HG03521 (cell line): ENCODE measurements at regions not wholly inside any gene's neighbourhood (a gene's known extent, or its start where the extent isn't known, plus 50 kb on each side); places are given as distances from the start of the nearest gene placed in this dataset.
"Not testable (repeated sequence)": the region's sequence is repeated elsewhere in the genome, so short reads cannot be mapped to it uniquely, and the experiment has no call there.

Experiments
- ATAC-seq: cut with Tn5 transposase; IDR thresholded peaks from one replicate; pipeline ENCODE4 v1.9.1; 2021; ENCODE audit warnings: mild to moderate bottlenecking, moderate library complexity; ENCODE audit not compliant: unreplicated experiment

- ATAC-seq, result no peak
These were observed 98.1 kb downstream of the NEDD1 start for GRCh38 chr12:97005174-97005573.

- ATAC-seq, result no peak
These were observed 98.6 kb downstream of the NEDD1 start for GRCh38 chr12:97005646-97006045.

GRCh38 chr12:97006585-97006984, 99.5 kb downstream of the NEDD1 start:
- no peak for ATAC-seq

GRCh38 chr12:97016163-97016562, 109.1 kb downstream of the NEDD1 start:
- no peak for ATAC-seq

- no peak for ATAC-seq
These were observed 110.2 kb downstream of the NEDD1 start for GRCh38 chr12:97017213-97017612.

GRCh38 chr12:97022536-97023230, 115.6 kb downstream of the NEDD1 start:
- no peak for ATAC-seq

DNA sequence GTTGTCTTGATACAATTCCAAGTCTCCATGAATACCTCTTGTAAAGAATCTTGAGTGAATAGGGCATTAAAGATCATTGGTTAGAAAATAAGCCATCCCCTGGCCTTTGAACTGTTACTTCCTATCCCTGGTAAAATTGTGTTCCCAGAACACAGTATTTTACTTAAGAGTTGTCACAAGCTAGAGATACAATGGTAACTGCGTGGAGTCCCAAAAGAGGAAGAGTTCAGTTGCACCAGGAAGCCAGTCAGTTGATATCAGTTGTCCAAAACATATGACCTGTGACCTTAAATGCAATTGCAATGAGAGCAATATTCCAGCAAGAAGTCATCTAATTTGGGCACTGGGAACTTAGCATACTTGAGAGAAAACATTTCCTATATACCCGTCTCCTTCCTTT, 117.3 kb downstream of the NEDD1 start:
- no peak for ATAC-seq

- ATAC-seq, result no peak
These were observed 119.8 kb downstream of the NEDD1 start for GRCh38 chr12:97026901-97027300.

- ATAC-seq, result no peak
These were observed 120.4 kb downstream of the NEDD1 start for GRCh38 chr12:97027482-97027881.

- no peak for ATAC-seq
These were observed 131.1 kb downstream of the NEDD1 start for GRCh38 chr12:97038131-97038530.

DNA sequence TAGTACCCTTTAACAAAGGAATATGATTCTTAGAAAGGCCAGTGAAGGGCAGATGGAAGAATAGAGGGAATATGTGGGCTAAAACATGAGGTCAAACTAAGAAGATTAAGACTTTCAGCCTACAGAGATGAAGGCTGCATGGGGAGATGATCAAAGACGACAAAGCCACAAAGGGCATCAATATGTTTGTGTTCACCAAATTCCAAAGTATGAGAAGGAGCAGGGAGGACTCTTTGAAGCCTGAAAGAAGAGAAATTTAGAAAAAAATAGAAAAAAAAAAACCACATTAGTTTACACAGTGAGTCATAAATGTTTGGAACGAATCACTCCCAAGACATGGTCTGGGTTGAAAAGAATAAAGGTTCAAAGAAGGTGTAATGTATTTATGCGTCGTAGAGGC, 131.8 kb downstream of the NEDD1 start:
- ATAC-seq, result no peak

DNA sequence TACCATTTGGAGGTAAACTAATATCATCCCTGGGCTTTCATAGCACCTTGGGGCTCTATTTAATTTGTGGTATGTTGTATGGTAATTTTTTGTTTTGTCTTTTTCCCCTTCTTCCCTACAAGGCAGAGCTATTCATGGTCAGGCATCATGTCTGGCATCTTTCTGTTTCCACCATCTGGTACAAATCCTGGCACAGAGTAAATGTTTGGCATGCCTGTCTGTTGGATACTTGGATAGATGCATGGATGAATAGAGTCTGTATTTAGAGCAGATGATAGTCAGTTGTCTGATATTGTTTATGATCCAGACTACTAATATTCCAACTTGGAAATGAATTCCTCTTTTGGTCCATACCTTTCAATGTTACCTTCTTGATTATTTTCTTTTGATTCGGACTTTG, 139.8 kb downstream of the NEDD1 start:
- no peak for ATAC-seq

GRCh38 chr12:97047361-97047760, 140.3 kb downstream of the NEDD1 start:
- ATAC-seq, result no peak

DNA sequence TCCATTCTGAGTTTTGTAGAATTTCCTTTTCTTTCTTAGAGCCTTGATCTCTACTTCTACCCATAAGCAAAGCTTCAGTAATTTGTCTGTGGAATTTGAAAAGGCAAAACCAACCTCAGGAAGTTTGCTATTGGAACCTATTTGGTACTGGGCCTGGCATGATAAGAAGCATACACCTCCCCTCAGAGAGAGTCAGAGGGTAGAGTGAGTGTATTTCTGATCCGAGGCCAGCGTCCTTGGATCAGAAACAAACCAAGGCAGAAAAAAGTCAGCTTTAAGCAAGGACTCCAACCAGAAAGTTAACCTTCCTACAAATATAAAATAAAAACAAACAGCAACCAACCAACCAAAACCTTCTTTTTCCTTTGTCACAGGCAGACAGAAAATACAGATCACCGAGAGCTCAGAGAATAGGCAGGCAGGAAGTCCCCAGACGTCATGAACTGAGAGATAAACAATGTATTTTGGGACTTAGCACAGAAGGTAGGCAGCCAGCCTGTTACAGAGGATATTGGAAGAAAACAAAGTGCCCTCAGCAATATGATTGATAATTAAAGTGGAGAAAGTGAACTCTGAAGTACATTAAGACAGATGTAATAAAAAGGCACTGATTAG, 141.5 kb downstream of the NEDD1 start:
- ATAC-seq, result no peak

DNA sequence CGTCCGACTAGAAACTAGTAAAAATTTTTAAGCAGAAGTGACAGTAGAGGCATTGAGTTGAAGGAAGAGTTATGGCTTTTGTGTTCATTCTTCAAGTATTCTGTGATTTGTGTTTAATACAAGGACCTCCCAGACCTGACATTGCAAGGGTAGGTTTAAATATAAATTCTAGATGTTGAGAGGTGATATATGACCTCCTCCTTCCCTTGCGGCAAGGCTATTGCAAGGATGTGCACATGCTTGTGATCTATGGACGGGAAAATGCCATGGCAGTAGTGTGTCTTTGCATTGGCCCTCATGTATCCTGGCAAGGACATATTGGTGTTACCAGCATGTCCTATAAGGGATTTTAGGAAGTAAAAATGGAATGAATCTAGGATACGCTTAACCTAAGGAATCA, 143.5 kb downstream of the NEDD1 start:
- ATAC-seq, result no peak

DNA sequence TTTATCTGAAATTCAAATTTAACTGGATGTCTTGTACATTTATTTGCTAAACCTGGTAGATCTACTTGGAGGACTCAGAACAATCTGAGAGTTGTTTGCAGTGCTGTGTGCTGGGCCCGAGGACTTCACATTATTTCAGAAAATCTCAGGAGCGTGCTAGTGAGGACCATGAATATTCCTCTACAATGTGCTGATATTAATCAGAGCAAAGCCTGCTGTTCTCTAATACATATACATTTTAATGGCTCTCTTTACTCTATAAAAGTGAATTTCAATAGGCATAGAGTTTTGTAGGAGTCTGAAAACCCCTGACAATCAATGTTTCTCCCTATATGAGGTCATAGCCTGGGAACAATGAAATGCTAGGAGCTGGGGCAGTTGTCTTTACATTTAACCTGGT, 144.3 kb downstream of the NEDD1 start:
- no peak for ATAC-seq

DNA sequence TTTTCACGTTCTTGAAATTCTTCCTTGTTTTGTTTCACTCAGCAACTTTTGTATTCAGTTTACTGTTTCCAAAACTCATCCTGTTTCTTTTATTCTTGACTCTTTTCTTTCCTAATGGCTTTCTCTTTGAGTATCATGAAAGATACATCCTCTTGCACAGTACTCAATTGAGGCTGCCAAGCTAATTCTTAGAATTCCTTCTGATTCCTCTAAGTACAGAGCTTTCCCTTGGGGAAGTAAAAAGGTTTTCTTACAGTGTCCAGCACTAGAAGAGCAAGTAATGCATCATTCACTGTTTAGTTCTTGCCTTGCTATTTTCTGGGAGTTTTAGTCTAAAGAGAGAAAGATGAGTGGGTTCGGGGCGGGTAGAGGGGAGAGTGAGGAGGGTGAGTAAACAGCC, 154.1 kb downstream of the NEDD1 start:
- ATAC-seq, result no peak

GRCh38 chr12:97063292-97063935, 156.4 kb downstream of the NEDD1 start:
- no peak for ATAC-seq

DNA sequence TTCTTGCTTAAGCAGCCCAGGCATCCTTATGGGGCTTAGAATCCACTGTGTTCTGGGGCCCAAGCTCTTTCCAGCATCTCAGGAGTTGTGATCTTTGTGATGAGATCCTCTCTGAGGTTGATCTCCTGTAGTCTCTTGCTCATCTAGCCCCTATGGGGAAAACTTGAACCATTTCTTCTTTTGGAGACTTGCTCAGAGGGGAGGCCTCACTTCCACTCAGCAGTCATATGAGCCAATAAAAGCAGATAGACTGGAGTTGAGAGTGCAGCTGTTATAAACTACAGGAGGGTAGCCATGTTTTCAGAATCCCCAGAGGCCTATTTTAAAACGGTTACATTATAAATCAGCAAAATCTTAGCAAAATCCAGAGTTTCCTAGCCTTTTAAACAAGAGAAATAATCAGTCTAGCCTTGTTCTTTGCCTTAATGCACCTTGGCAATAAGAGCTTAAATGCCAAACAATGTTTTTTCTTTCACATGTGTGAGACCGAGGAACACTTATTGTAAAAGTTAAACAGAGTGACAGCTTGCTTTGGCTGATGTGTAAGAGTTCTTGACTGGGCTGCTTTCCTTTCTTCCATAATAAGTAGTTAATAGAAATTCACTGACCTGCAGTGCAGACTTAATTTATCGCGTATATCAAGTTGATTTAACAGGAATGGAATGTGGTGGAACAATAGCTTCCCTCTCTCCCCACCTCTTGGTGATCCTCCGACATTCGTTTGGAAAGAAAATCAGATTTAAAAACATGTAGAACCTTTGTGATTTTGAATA, 168.3 kb downstream of the NEDD1 start:
- no peak for ATAC-seq

DNA sequence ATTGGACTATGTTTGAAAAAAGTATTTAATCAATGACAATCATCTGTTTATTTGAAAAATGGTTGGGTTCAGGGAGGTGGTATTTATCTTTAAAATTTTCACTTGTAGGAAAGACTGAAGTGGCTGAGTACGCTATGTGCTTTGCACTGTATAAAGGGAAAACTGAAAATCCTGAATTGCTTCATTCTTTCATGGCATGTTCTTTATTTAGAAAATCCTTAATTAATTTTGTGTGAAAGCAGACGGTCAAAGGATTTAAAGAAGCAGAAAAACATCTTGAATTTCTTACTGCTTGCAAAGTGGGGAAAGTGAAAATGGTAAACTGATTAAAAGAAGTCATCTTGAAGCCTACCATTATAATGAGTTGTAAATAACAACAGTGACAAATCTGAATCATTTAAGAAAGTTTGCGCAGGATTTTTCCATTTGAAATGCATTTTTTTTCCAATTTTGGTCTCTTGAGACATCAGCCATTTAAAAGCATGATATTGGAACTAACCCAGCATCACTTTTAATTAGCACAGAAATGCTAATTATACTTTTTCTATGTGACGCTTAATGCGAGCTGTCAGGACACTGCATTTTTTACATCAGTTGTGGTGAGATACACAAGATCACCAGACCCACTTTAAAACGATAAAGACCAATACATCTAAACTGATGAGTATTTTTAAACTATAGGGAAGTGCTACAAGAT, 169.0 kb downstream of the NEDD1 start:
- ATAC-seq, result no peak

DNA sequence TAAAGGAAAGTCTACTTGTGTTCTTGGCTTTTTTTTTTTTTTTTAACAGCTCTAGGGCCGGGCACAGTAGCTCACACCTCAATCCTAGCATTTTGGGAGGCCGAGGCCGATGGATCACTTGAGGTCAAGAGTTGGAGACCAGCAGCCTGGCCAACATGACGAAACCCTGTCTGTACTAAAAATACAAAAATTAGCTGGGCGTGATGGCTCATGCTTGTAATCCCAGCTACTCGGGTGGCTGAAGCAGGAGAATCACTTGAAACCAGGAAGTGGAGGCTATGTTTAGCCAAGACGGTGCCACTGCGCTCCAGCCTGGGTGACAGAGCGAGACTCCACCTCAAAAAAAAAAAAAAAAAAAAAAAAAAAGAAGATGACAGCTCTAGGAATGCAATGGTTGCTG, 169.9 kb downstream of the NEDD1 start:
- ATAC-seq, result not testable (repeated sequence)
